ENCODE measurements at regions not wholly inside any gene's neighbourhood (a gene's known extent, or its start where the extent isn't known, plus 50 kb on each side); places are given as distances from the start of the nearest gene placed in this dataset.

DNA sequence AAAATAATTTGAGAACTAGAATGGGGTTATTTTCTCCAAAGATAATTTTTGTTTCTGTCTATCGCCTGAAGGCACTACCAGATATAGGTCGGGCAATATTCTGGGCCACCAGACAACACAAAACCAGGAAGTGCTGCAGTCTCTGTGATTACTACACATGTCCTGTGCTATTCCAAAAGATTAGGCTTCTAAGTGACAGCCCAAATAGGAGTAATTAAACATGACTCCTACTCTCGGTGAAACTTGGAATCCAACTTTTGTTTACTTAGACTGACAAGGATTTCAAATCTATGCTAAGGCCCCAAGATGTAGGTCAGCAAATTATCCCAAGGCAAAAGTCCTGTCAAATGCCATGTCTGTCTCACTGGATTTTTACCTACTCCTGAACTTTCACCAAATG, 157.6 kb upstream of the LRFN5 start:
- Histone ChIP-seq H2AK5ac (ENCODE audit: insufficient read length, low read length) (no peak overlapping the region), H4K8ac (replicated peaks; ENCODE audit: insufficient read length, low read depth, low read length) (no peak overlapping the region), H3K4ac (ENCODE audit: low read depth, low read length) (no peak overlapping the region), H2BK120ac (ENCODE audit: low read depth, low read length, poor library complexity, severe bottlenecking) (no peak overlapping the region), H3K18ac (ENCODE audit: insufficient read length, low read depth, low read length) (no peak overlapping the region), H3K79me2 (ENCODE audit: insufficient read depth, low read length) (no peaks in the 10 kb centered on the region), H3K79me1 (ENCODE audit: insufficient read depth, low read depth, low read length, poor library complexity, severe bottlenecking) (no peaks in the 10 kb centered on the region), H2BK5ac (ENCODE audit: insufficient read length, low read length) (no peak overlapping the region), H4K5ac (ENCODE audit: insufficient read length, low read depth, low read length) (no peak overlapping the region), H3K9me3 (ENCODE audit: control insufficient read depth, low read depth, low read length) (no peaks in the 10 kb centered on the region), H4K20me1 (ENCODE audit: control insufficient read depth, insufficient read depth, insufficient read length) (no peaks in the 10 kb centered on the region), H3K23me2 (ENCODE audit: insufficient read length, low read depth, low read length, poor library complexity, severe bottlenecking) (no peaks in the 10 kb centered on the region), H3T11ph (ENCODE audit: low read length) (no peak overlapping the region), H3K56ac (ENCODE audit: insufficient read length, low read depth, low read length) (no peak overlapping the region), H2BK15ac (ENCODE audit: low read depth, low read length) (no peak overlapping the region), H2AFZ (ENCODE audit: low read length) (no peak overlapping the region), H3K4me2 (ENCODE audit: insufficient read depth, insufficient read length, low read length) (no peak overlapping the region), H2BK20ac (ENCODE audit: low read depth, low read length, poor library complexity, severe bottlenecking) (no peak overlapping the region), H3K14ac (ENCODE audit: insufficient read depth, low read length) (no peak overlapping the region), H3K27ac (ENCODE audit: insufficient read length, low read depth, low read length) (no peak overlapping the region), H3K9ac (ENCODE audit: extremely low read depth, insufficient read length, low read length) (no peak overlapping the region), H3K23ac (ENCODE audit: insufficient read length, low read depth, low read length) (no peak overlapping the region), H3K27me3 (ENCODE audit: insufficient read depth, low read length) (no peaks in the 10 kb centered on the region), H4K91ac (ENCODE audit: insufficient read length, low read depth, low read length) (no peak overlapping the region), H2BK12ac (ENCODE audit: insufficient read length, low read depth, low read length) (no peak overlapping the region), H3K4me1 (ENCODE audit: insufficient read depth, low read length) (no peaks in the 10 kb centered on the region)
- Mint-ChIP-seq H3K27ac (no peak overlapping the region; a peak in 1 of 7 replicates), H3K27me3 (ENCODE audit: low read depth) (no peaks in the 10 kb centered on the region), H3K36me3 (ENCODE audit: insufficient read depth in 1 of 3, low read depth in 3 of 3) (no peaks in the 10 kb centered on the region), H3K9me3 (no peaks in the 10 kb centered on the region), H3K4me1 (peaks cover 15 to 23% of the 10 kb centered on the region in 2 experiments; a peak in 3 of 4 replicates), H3K4me3 (no peak overlapping the region)
- no CpG with 5 or more reads among the region's 3 CpGs for WGBS (ENCODE audit: extremely low coverage, insufficient read length, low lambda C conversion rate)
- no peak for DNase-seq
- TF ChIP-seq, protein P1, sequence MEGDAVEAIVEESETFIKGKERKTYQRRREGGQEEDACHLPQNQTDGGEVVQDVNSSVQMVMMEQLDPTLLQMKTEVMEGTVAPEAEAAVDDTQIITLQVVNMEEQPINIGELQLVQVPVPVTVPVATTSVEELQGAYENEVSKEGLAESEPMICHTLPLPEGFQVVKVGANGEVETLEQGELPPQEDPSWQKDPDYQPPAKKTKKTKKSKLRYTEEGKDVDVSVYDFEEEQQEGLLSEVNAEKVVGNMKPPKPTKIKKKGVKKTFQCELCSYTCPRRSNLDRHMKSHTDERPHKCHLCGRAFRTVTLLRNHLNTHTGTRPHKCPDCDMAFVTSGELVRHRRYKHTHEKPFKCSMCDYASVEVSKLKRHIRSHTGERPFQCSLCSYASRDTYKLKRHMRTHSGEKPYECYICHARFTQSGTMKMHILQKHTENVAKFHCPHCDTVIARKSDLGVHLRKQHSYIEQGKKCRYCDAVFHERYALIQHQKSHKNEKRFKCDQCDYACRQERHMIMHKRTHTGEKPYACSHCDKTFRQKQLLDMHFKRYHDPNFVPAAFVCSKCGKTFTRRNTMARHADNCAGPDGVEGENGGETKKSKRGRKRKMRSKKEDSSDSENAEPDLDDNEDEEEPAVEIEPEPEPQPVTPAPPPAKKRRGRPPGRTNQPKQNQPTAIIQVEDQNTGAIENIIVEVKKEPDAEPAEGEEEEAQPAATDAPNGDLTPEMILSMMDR (conservative IDR thresholded peaks at IDR 0.05), result no peak
